CD4-positive, alpha-beta T cell treated with Interleukin-17A for 1 hour (primary cell): ENCODE measurements at regions not wholly inside any gene's neighbourhood (a gene's known extent, or its start where the extent isn't known, plus 50 kb on each side); places are given as distances from the start of the nearest gene placed in this dataset.

Source experiments
- DNase-seq: peaks from one replicate; pipeline ENCODE4 v3.0.0-alpha.2; 2020

DNA sequence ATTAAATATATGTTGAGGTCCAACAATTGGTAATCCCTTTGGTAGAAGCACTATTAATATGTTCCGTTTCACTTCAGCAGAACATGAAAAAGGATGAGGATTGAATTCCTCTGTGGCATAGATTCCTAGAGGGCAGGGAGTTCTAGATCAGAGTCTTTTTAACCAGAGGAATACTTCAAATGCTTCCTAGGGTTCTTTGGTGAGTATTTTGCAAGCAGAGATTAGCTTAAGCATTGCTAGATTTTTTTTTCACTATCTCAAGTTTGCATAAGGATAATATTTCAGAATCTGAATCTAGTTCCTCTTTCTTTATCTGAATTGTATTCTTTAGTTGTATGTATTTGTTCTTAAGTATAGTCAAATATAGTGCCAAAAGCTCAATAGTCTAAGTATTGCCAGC, 116.6 kb upstream of the ADAMTSL1 start:
- DNase-seq: no peak

DNA sequence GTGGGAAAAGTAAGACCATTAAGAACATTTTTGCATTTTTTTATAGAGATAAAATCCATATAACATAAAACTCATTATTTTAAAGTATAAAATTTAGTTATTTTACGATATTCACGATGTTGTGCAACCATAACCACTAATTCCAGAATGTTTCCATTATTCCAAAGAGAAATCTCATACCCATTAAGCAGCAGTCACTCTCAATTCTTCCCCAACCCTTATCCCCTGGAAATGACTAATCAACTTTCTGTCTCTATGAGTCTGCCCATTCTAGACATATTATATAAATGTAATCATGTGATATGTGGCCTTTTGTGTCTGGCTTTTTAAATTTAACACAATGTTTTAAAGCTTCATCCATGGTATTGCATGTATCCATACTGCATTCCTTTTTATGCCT, 115.6 kb upstream of the ADAMTSL1 start:
- DNase-seq: no peak

DNA sequence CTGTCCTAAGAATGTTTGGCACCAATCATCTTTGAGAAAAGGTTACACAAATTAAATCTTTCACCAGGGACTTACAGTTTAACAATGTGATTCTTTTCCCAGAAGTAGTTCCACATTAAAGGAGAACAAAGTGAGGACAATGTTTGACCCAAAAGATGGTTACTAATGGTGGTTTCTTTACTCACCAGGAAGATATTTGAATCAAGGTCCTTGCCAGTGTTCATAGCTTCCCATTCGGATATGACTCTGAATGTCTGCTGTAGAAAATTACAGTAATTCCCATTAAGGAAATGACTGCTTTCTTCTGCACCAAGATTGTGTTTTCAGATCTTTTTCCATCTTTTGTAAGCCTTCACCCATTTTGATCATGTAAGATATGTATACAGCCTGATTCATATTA, 114.6 kb upstream of the ADAMTSL1 start:
- no peak for DNase-seq

DNA sequence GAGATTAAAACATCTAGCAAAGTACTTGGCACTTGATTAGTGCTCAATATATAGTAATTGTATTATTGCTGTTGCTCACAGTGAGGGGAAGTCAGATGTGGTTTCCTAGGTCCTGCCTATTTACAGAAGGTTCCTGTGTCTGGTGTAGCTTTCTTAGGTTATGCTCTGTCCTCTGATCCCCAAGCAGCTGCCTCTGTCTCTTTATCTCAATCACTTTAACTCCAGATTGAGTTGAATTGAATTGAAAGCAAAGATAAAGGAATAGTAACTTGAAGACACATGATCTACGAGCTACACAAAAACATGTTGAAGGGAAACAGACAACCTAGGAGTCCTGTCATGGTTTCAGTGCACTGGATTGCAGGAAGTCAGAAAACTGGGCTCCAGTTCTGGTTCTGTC, 113.9 kb upstream of the ADAMTSL1 start:
- DNase-seq: no peak

DNA sequence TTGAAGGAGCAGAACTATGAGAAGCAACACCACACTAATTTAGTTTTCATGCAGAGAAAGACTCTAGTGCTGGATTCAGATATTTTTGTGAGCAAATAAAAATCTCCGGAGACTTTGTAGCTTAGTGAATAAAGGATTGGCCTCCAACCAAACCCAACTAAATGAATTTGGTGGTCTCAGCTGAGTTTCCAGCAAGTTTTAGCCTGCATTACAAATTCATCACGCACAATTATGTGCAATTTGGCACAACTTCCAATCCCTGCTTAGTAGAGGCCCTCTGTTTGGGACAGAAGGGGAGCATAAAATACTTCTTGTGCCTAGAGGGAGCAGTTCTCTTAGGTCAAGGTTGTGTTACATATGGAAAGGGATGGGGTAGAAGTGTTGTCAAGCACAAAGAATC, 112.3 kb upstream of the ADAMTSL1 start:
- no peak for DNase-seq

DNA sequence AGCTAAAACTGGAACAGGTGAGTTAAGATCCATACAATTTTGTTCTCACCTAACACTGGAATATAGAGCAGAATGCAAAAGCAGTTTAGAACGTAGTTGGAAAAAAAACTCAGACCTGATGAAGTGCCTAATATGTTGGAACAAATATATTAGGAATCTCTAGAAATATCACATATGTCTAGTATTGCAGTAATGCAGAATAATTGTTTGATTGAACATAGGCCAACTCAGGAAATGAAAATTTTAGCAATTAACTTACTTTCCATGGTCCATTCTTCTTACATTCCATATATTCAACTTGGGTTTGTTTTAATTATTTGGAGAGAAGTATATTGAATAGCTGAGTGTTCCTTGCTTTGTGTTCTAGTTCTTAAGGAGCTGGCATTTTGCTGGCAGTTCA, 111.8 kb upstream of the ADAMTSL1 start:
- no peak for DNase-seq

DNA sequence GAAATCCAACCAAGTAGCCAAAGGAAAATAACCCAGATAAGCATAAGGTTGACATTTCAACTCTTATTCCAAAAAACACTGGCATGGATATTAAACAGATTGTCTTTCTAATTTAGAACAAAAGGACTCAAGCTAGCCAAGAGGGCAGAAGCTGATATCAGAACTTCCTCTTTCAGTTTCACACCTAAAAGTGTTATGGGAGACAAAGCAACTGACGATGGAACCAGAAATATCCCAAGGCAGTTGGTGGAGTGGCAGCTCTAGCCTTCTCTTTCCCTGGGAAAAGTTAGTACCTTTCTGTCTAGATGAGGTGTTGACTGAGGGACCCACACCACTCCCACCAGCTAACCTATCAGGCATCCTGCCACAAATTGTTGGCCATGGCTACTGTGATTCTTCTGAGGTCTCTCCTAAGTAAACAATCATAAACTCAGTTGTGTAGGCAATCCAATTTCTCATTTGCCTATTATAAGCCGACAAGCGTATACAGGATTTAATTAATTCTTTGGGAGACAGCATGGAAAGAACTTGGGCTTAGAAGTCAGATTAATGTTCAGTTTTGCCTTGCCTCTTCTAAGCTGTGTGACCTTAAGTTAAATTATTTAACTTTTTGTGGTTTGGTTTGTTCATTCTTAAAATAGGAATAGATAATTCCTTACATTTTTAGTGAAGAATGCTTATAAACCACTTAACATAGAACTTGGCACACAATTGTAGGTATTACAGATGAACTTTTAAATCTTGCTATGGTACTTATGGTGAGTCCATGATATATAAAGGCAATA, 110.9 kb upstream of the ADAMTSL1 start:
- DNase-seq: no peak

DNA sequence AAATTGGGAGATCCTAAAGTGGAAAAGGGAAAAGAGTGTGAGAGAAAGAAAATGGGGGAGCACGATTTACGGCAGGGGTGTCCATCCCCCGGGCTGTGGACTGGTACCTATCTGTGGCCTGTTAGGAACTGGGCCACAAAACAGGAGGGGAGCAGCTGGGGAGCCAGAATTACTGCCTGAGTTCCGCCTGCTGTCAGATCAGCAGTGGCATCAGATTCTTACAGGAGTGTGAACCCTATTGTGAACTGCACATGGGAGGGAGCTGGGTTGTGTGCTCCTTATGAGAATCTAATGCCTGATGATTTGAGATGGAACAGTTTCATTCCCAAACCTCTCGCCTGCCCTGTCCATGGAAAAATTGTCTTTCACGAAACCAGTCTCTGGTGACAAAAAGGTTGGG, 108.3 kb upstream of the ADAMTSL1 start:
- no peak for DNase-seq

DNA sequence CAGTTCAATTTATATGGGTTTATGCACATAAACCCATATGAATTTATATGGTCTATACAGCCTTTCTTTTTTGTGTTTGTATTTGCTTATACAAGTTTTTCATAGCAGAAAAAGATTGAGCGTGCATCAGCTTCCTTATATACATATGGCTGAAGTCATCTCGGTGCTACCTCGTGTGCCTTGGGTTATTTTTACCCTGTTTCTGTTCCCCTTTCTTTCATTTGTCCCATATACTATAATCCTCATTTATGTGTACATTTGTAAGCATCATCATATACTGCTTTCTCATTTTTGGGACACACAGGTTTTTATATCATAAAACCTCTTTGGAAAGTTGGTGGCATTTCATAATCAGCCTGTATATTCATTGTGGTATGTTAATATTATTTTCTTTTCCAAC, 107.8 kb upstream of the ADAMTSL1 start:
- no peak for DNase-seq

DNA sequence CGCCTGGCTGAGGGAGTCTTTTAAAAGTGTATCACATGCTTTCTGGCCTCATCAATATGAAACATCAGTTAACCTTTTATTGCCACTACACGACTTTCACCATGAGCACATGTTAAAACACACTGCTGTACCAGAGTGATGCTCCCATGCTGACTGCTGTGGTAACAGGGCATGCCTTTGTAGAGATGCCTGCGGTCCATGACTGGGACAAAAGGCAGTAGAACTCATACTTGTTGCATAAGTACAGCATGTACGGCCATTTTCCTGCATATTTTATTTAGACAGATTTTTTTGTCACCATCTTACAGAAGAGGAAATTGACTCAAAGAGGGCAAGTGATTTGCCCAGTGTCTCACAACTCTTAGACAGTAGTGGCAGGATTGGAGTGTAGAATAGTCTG, 105.7 kb upstream of the ADAMTSL1 start:
- no peak for DNase-seq

DNA sequence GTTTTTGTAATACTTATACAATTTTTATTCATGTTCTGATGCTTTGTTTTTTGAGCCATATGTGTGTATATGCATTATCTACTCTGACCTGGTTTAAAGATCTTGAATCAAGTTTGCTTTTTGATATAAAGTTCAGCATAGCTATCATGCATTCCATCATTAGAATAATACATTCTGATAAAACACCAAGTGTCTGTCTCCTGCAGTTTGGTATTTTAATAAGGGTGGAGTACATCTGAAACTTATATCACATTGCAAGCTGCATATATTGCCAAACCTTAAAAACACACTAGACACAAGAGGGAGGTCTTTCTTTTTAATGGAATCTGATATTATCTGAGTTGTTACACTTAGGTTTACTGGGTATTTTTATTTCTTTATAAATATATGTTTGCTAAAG, 102.8 kb upstream of the ADAMTSL1 start:
- no peak for DNase-seq

DNA sequence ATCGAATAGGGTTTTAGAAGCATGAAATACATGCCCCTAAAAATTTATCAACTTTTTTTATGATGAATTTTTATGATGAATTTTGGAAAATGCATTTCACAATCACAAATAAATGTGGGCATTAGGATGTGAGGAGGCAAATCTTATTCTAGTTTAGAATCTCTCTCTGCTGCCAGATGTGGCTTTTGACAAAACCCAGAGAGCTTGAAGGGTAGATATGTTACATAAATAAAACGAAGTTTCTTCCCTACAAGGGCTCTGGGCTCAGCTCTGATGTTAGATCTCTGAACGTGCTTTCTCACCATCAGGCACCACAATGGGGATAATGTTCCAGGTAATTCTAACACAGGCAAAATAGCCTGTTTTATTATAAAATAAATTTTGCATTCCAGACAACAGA, 102.3 kb upstream of the ADAMTSL1 start:
- DNase-seq: no peak

DNA sequence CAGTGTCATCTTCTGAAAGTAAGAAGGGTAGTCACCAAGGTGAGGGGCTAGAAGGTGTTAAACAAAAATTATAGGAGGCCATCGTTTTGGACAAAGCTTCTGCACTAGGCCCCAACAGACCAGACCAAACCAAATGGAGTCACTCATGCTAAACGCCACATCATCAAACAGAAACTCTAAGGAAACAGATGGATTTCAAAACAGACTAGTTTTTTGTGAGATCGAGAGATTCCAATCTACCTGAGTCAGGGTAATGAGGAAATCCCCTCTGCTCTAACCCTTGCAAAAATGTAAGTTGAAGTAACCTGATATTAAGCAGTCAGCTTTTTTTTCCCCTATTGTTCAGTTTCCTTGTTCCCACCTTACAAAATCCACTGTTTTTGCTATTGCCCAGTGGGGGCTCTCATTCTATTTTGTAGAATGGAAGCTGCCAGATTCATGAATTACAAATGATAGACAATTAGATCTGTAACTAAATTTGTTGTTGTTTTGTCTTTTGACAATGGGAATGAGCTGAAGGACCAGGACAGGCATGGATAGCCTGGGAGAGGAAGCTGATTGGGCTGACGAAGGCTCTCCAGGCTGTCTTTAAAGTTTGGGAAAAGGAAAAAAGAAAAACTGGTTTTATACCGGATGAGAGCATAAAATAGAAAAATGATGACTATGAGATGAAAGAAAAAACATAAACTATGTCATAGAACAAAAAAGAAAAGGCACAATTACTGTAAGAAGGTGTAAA, 94.7 kb upstream of the ADAMTSL1 start:
- DNase-seq: no peak

DNA sequence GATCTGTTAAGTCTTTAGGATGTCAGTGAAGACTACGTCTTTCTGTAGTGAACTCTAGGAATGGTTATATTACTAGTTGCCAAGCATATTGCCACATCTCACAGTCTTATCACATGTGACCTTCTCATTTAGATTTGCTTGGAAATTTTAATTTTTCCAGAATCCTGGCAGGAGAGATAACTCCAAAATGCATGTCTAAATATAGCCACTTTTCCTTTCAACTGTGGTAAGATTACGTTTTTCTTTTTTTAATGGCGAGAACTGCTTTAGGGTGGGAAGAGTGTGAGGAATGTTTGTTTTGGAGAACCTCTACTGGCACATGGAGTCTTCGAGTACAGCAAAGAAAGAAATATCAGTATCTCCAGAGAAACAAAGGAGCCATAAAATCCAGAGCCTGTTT, 91.7 kb upstream of the ADAMTSL1 start:
- no peak for DNase-seq

DNA sequence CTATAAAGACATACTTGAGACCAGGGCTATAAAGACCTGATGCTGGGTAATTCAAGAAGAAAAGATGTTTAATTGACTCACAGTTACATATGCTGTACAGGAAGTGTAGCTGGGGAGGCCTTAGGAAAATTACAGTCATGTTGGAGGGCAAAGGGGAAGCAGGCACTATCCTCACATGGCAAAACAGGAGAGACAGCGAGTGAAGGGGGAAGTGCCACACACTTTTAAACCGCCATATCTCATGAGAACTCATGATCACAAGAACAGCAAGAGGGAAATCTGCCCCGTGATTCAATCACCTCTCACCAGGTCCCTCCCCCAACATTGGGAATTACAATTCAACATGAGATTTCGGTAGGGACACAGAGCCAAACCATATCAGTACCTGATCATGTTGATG, 89.9 kb upstream of the ADAMTSL1 start:
- no peak for DNase-seq

DNA sequence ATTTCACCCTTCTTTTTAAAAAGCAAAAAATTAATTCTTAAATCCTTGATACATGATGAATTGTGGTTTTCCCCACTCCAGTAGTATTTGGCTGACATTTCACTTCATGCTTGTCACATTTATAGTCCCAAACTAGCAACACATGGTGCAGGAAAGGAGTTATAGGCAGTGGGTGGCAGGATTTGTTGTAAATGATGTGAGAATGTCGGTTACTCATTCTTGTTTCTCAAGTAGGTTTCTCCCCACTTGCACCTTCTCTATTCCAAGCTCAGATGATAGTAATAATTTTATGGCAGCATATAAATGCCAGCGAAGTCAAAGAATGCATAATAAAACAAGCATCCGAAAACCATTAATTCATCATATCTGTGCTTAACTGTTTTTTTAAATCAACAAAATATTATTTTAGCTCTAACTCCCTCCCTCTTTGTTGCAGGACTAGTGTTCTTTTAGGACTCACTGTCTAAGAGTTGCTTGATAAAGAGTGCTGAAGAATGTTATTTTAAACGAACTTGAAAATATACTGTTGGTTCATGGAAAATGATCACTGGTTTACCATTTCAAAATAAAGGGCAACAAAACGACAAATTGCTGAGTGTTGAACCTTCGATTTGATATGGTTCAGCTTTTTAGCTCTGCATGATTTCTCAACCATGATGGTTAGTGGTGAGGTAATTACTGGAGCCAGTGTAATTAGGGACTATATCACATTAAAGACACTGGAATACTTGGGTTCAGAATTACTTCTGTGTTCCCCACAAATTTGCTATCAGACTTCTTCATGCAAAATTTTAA, 88.1 kb upstream of the ADAMTSL1 start:
- no peak for DNase-seq

DNA sequence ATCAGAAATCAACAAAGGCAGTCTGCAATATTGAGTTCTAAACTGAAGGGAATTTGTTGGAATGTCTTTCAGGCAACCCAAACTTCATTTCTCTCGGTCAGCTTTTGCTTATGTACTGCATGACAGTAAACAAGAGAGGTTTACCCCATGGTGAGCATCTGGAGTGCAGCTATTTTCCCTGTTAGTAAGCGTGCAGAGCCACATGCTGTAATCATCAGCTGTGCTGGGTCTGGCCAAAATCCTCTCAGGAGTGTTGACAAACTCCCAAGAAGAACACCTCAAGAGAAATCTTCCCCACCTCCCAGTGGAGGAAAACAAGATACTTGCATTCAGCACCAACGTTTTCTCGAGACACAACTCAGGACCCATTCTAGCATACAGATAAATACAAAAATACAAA, 83.6 kb upstream of the ADAMTSL1 start:
- no peak for DNase-seq

DNA sequence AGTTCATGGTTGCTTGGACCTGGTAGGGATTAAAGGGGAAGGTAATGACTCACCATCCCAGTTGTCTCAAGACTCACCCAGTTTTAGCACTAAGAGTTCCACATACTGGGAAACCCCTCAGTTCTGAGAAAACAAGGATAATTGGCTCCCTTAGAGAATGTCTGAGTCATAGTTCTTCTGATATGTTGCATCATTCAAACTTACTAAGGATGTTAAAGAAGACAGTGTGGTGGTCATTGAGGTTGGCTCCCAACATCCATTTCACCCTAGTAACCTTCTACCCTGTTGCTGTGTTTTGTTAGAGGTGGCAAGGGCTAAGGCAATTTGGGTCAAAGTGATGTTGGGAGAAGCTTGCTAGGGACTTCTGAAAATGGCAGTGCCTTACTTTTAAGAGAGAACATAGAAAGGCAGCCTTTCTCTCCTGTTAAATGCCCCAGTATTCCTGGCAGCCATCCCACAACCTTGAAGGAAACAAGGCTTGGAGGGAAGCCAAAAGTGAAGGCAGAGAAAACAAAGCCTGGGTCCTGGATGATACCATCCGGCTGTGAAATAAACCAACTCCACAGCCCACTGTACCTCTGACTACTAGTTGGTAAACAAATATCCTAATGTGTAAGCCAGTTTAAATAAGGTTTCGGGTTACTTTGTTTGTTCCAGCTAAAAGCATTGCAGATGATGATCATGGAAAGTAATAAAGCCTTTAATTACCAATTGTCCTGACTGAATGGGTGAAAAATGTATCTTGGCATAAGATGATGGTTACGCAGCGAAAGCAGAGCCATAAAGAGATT, 80.4 kb upstream of the ADAMTSL1 start:
- DNase-seq: no peak

DNA sequence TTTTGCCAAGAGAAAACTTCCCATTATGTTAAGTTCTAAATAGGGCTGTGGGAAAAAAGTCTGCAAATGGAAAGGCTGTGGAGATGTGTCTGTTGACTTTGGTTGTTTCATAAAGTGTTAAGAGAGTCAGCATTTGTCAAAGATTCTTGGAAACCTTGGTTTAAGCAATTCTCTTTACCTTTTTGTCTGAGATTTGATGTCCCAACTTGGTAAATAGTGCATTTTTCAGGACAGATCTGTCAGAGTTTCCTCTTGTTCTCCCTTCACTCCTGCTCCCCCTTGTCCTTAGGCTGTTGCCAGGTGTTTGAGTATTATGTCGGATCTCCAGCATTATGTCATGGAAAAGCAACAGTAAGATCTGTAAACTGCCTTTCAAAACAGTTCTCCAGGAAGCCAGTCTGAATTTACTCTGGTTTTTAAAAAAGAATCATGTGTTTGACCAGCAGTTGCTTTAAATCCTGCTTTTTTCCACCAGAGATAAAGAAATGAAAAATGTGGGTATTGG, 79.1 kb upstream of the ADAMTSL1 start:
- no peak for DNase-seq

DNA sequence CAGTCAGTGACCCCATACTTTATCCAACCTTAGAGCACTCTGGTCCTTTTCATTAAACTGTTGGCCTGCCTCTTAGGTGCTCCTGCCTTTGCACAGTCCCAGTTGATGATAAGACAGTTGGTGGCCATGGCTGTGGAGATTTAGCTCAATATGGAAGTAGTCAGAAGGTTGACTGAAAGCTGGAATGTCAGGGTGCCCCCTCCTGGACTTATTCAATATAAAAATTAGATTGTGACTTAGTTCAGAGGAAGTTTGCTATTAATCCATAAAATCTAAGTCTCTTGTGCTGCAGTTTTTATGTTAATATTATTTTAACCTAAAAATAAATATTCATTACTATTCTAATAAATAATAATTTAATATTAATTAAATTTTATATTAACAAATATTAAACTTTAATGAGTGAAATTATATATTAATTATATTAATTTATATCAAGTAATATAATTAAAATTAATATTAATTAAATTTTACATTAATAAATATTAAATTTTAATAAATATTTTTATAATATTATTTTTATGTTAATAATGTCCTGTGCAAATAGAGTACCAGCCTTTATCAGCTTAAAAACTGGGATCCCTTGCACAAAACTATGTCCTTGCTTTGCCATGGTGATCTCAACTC, 77.7 kb upstream of the ADAMTSL1 start:
- no peak for DNase-seq

DNA sequence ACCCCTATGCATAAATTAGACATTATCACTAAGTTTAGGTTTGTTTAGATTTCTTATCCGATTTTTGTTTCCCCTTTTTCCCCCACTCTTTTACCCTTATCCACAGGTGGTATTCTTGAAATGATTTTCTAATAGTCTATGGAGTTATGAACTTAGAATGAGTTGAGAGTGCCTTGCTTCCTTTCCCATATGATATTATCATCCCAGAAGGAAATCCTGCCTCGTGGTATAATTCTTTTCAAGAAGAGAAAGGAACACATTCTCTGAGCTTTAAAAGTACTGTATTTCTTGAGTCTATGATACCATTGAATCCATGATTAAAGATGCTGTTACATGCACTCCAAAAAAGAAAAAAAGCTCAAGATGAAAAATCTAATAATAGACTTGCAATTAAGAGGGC, 76.9 kb upstream of the ADAMTSL1 start:
- DNase-seq: no peak

DNA sequence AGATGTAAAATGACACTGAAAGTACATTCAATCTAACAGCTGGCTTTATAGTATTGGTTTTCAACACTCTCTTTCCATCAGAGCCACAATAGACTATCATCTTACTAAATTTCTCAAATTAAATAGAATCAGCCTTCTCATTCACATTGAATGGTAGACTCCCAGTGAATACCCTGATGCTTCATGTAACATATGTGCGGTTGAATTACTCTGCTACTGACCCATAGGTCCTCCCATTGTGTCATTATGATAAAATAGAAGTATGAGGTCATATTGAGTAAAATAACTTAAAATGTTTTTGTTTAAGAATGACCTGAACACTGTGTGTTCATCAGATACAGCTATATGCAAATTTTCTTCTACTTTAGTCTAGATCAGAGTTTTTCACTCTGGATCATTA, 75.9 kb upstream of the ADAMTSL1 start:
- no peak for DNase-seq
